Stimulated activated effector memory CD8-positive, alpha-beta T cell treated with anti-CD3 and anti-CD28 coated beads, Interleukin-12 subunit alpha, Interleukin-12 subunit beta, amount 100 ng/mL, for 72 hours (primary cell): ENCODE measurements at regions not wholly inside any gene's neighbourhood (a gene's known extent, or its start where the extent isn't known, plus 50 kb on each side); places are given as distances from the start of the nearest gene placed in this dataset.
"Not testable (repeated sequence)": the region's sequence is repeated elsewhere in the genome, so short reads cannot be mapped to it uniquely, and the experiment has no call there.

Experiments
- ATAC-seq: fragments of 150-1000 bp; cut with Tn5 transposase; 2 replicates; pipeline ENCODE4 v1.10.0; 2021
- DNase-seq, 2 donors: peaks; one replicate each; pipeline ENCODE4 v3.0.0; 2021 to 2022; ENCODE audit warnings: low spot score in 2 of 2
- H3K27ac Mint-ChIP-seq: one replicate; pipeline ENCODE4 v1.8.0; 2022; ENCODE audit warnings: mild to moderate bottlenecking, mixed read lengths
- H3K36me3 Mint-ChIP-seq: one replicate; pipeline ENCODE4 v1.8.0; 2022; ENCODE audit warnings: mild to moderate bottlenecking, mixed read lengths
- H3K4me1 Mint-ChIP-seq: one replicate; pipeline ENCODE4 v1.8.0; 2022; ENCODE audit warnings: mixed read lengths
- H3K4me3 Mint-ChIP-seq: one replicate; pipeline ENCODE4 v1.8.0; 2022; ENCODE audit warnings: mild to moderate bottlenecking, mixed read lengths
- H3K9me3 Mint-ChIP-seq: one replicate; pipeline ENCODE4 v1.8.0; 2022; ENCODE audit warnings: mixed read lengths

DNA sequence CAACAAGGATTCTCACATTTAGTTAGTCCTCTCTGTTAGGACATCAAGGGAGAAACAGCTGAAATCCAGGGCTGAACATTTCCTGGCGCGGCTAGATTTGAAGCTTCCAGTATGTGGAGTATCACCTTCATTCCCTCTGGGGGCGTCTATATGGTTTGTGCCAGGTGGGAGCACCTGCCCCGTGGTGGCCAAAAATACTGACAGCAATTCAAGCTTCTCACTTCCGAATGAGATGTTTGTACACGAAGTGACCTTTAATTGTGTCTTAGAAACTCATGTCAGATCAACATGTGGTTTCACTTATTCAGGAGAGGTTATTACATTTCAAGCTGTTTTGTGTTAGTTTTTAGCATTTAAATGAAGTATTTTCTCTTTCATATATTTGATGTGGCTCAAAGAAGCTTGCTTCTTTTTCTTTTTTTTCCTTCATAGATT, 67.3 kb upstream of the ZNF217 start:
- DNase-seq (no peak), ATAC-seq (no peak)
- peak overlapping the region; percentile 88 for H3K27ac Mint-ChIP-seq
- peak overlapping the region; percentile 72 for H3K4me3 Mint-ChIP-seq
- H3K4me1 Mint-ChIP-seq: peaks cover 39% of the 10 kb centered on the region
- no peaks in the 10 kb centered on the region for H3K9me3 Mint-ChIP-seq
- no peaks in the 10 kb centered on the region for H3K36me3 Mint-ChIP-seq

DNA sequence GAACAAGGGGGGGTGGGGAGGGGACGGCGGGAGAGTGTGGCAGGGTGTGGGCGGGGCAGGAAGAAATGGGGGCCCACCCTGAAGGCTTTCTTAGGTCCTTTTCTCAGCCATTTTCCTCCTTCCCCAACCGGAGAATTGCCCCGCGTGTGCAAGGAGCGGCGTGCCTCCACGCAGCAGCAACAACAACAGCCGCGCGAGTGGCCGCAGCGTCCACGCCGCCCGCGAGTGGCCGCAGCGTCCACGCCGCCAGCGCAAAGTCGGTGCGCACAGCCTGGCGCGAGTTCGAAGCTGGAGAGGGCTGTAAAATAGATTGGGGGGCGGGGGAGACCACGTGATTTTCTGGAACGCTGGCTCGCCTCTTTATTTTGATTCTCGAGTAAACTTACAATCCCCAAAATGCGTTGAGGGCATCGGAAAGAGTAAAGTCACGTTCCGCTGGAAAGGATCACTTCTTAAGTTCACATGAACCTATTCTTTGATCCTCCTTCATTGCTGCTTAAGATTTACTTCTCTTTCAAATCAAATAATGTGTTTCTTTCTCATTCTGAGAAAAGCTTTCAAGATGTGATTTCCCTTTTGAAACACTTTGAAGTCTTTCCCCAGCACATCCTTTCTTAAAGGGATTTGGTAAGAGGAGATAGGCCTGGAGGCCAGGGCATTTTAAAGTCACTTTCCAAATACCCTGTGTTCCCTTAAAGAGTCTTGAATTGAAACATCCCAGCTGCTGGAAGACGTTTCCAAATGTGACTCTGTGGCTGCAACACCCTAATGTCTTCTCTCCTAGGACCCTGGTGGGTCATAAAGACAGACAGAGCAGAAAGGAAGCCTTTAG, 66.7 kb upstream of the ZNF217 start:
- ATAC-seq (peak; percentile 19), DNase-seq (peak in 1 of 2 donors; percentile 60)
- Mint-ChIP-seq H3K4me1 (peaks cover 42% of the 10 kb centered on the region), H3K4me3 (peak overlapping the region; percentile 72), H3K36me3 (no peaks in the 10 kb centered on the region), H3K27ac (peak overlapping the region; percentile 88), H3K9me3 (no peaks in the 10 kb centered on the region)

DNA sequence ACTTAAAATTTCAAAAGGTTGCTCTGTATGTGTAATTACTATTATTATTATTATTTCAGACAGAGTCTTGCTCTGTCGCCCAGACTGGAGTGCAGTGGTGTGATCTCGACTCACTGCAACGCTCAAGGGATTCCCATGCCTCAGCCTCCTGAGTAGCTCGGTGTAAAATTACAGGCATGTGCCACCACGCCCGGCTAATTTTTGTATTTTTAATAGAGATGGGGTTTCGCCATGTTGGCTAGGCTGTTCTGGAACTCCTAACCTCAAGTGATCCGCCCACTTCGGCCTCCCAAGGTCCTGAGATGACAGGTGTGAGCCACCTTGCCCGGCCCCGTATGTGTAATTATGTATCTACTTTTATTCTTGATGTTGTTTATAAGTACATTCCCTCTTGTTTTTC, 65.3 kb upstream of the ZNF217 start:
- ATAC-seq: no peak
- no peak for DNase-seq
- peaks cover 42% of the 10 kb centered on the region for H3K4me1 Mint-ChIP-seq
- H3K4me3 Mint-ChIP-seq: no peak overlapping the region
- no peaks in the 10 kb centered on the region for H3K36me3 Mint-ChIP-seq
- no peak overlapping the region for H3K27ac Mint-ChIP-seq
- no peaks in the 10 kb centered on the region for H3K9me3 Mint-ChIP-seq

- Mint-ChIP-seq H3K4me1 (peaks cover 44% of the 10 kb centered on the region), H3K9me3 (no peaks in the 10 kb centered on the region), H3K4me3 (no peak overlapping the region), H3K36me3 (no peaks in the 10 kb centered on the region), H3K27ac (no peak overlapping the region)
- no peak for DNase-seq
- no peak for ATAC-seq
Measured at GRCh38 chr20:53658322-53658721, 64.7 kb upstream of the ZNF217 start.

GRCh38 chr20:53657732-53658131, 64.1 kb upstream of the ZNF217 start:
- Mint-ChIP-seq H3K4me3 (peak overlapping the region; percentile 51), H3K36me3 (no peaks in the 10 kb centered on the region), H3K27ac (peak overlapping the region; percentile 48), H3K4me1 (peaks cover 50% of the 10 kb centered on the region), H3K9me3 (no peaks in the 10 kb centered on the region)
- ATAC-seq (no peak), DNase-seq (no peak)

DNA sequence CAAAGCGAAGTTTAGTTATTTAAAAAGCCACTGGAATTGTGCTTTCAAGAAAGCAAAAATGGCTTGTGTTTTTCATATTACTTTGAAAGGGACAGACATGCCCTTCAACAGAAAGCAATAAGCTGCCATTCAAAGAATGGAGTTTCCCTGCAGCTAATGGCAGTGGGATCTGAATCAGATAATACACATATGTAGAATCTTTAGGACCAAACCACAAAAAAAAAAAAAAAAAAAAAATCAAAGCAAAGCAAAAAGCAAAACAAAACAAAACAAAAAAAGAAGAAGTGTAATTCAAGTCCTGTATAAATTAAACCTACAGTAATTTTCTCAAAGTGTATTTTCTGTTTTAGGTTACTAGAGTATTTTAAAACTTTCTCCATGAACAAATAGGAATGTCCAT, 63.6 kb upstream of the ZNF217 start:
- DNase-seq: no peak
- ATAC-seq: peak; percentile 47
- Mint-ChIP-seq H3K27ac (peak overlapping the region; percentile 48), H3K4me3 (peak overlapping the region; percentile 51), H3K36me3 (no peaks in the 10 kb centered on the region), H3K9me3 (no peaks in the 10 kb centered on the region), H3K4me1 (peaks cover 55% of the 10 kb centered on the region)

DNA sequence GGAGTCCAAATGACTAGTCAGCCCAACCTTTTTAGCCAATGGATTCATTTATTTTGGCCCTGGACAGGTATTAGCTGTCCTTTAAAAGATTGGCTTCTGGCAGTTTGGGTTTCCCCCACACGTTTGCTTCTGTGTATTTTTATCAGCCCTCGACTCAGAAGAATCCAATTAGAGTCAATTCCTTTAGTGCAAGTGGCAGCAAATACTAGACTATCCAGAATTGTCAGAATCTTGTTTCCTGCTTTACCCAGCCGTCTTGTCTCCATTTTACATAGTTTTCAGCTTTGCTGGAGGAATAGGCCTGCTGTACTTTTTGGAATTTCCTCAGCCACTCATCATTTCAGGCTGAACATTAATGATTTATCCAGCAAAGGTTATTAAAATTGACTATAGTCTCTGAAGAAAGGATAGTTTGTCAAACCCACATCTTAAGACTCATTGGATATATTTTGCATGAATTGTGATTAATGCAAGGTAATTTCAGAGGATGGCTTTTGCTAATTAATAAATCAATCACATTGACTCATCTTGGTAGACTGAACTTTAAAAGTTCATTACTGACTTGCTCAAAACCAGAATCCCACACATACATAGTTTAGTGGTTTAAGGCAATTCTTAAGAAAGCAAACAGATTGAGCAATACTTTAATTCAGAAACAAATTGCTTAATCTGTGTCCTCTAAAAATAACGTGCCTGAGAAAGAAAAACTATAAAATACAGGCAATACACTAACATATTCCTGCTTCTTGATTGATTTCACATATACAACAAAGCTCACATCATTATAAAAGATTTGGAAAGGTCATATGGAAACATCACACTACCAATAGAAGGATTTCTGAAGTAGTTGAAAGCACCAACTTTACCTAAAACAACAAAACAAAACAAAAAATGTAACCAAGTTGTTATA, 62.9 kb upstream of the ZNF217 start:
- Mint-ChIP-seq H3K36me3 (no peaks in the 10 kb centered on the region), H3K9me3 (no peaks in the 10 kb centered on the region), H3K4me3 (peak overlapping the region; percentile 51), H3K4me1 (peaks cover 59% of the 10 kb centered on the region), H3K27ac (peak overlapping the region; percentile 48)
- ATAC-seq (peak; percentile 82), DNase-seq (no peak)

DNA sequence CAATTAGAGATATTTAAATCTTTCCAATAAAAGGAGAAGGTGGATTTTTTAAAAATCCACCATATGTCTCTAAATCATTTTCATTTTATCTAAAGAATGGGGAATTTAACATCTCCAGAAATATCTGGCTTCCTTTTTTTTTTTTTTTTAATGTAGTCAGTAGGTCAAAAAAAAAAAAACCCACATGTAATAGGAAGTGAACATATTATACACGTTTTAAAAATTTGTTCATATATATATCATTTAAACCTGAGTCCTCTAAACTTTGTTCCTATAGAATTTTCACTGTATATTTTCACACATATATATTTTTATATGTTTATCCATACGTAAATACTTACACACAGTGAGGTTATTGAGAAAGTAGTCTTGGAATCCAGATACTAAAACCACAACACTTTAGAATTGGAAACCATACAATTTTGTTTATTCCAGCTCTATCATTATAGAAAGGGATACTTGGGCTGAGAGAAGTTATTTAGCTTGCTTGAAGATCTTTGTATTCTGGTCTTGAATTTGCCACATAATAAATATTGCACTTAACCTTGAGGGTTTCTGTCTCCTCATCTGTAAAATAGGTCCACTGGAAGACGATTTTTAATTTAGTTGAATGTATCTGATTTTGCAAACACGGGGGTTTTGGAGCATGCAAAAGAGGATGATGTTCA, 62.1 kb upstream of the ZNF217 start:
- Mint-ChIP-seq H3K27ac (no peak overlapping the region), H3K36me3 (no peaks in the 10 kb centered on the region), H3K4me1 (peaks cover 53% of the 10 kb centered on the region), H3K4me3 (no peak overlapping the region), H3K9me3 (no peaks in the 10 kb centered on the region)
- no peak for DNase-seq
- no peak for ATAC-seq

- peaks cover 47% of the 10 kb centered on the region for H3K4me1 Mint-ChIP-seq
- H3K4me3 Mint-ChIP-seq: no peak overlapping the region
- DNase-seq (no peak), ATAC-seq (no peak)
- no peaks in the 10 kb centered on the region for H3K9me3 Mint-ChIP-seq
- no peak overlapping the region for H3K27ac Mint-ChIP-seq
- H3K36me3 Mint-ChIP-seq: no peaks in the 10 kb centered on the region
Measured at GRCh38 chr20:53654932-53655624, 61.4 kb upstream of the ZNF217 start.

DNA sequence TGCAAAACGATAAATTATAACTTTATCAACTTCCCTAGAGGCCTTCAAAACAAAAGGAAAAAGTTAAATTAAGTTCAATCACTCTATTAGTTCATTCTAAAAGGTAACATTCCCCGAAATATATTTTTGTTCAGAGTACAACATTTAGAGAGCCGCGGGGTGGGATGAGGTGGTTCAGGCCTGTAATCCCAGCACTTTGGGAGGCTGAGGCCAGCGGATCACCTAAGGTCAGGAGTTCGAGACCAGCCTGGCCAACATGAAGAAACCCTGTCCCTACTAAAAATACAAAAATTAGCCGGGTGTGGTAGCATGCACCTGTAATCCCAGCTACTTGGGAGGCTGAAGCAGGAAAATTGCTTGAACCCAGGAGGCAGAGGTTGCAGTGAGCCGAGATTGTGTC, 60.9 kb upstream of the ZNF217 start:
- H3K4me1 Mint-ChIP-seq: peaks cover 45% of the 10 kb centered on the region
- not testable (repeated sequence) for H3K27ac Mint-ChIP-seq, ATAC-seq, H3K36me3 Mint-ChIP-seq, H3K9me3 Mint-ChIP-seq, DNase-seq, H3K4me3 Mint-ChIP-seq

DNA sequence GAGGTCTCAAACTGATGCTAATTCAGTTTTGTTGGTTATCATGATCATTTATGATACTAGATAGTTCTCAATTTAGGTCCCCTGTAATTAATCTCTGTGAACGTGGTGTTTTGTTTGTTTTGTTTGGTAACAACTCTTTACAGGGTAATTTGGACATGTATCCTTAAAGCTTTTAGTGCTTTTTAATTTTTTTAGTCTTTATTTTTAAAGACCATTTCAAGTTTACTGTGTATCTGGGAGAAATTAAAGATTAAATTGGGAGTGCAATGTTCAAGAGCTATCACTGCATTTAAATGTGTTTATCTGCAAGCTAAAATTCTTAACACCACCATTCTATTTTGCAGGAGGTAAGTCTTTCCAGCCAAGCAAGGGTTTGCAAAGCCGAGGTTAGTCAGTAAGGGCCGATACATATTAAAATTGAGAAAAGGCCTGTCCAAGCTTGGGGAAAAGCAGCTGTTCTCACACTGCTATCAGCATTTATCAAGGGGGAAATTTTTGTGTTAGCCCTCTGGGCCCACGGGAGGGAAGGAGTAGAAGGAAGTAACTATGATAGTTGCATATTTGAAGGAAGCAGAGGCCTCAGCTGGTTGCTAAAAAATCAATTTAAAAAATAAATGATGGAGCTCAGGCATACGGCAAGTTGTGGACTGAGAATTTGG, 59.3 kb upstream of the ZNF217 start:
- H3K9me3 Mint-ChIP-seq: no peaks in the 10 kb centered on the region
- no peak for DNase-seq
- H3K36me3 Mint-ChIP-seq: no peaks in the 10 kb centered on the region
- peaks cover 41% of the 10 kb centered on the region for H3K4me1 Mint-ChIP-seq
- ATAC-seq: no peak
- peak overlapping the region; percentile 92 for H3K27ac Mint-ChIP-seq
- H3K4me3 Mint-ChIP-seq: peak overlapping the region; percentile 63

- ATAC-seq (peak; percentile 77), DNase-seq (no peak)
- H3K27ac Mint-ChIP-seq: peak overlapping the region; percentile 92
- no peaks in the 10 kb centered on the region for H3K9me3 Mint-ChIP-seq
- H3K36me3 Mint-ChIP-seq: no peaks in the 10 kb centered on the region
- peak overlapping the region; percentile 63 for H3K4me3 Mint-ChIP-seq
- peaks cover 34% of the 10 kb centered on the region for H3K4me1 Mint-ChIP-seq
Measured at GRCh38 chr20:53652090-53652858, 58.6 kb upstream of the ZNF217 start.

- H3K4me1 Mint-ChIP-seq: peaks cover 22% of the 10 kb centered on the region
- not testable (repeated sequence) for H3K36me3 Mint-ChIP-seq, H3K27ac Mint-ChIP-seq, H3K4me3 Mint-ChIP-seq, H3K9me3 Mint-ChIP-seq, ATAC-seq, DNase-seq
Measured at GRCh38 chr20:53649493-53649892, 55.9 kb upstream of the ZNF217 start.
